Panc1 (cell line): ENCODE measurements at regions not wholly inside any gene's neighbourhood (a gene's known extent, or its start where the extent isn't known, plus 50 kb on each side); places are given as distances from the start of the nearest gene placed in this dataset.
"Not testable (repeated sequence)": the region's sequence is repeated elsewhere in the genome, so short reads cannot be mapped to it uniquely, and the experiment has no call there.

Source experiments
- ATAC-seq: fragments of 200-7000 bp; cut with Tn5 transposase; 2 replicates; pipeline ENCODE4 v1.9.1; 2020; ENCODE audit warnings: mild to moderate bottlenecking, moderate library complexity
- BruUV-seq: library from RNA; stranded (reverse); fragments of 400-500 nt; replicated peaks from 2 replicates; lab custom pipeline; 2021; lab: Mats Ljungman, UMichigan
- CTCF ChIA-PET: fragments of 300-600 bp; sonication (Branson Sonifier 250); formaldehyde crosslinking; loops from one replicate; lab custom pipeline; 2022; ENCODE audit warnings: antibody characterized with exemption; lab: Charles Lee
- POLR2A ChIA-PET: fragments of 300-600 bp; sonication (Branson Sonifier 250); formaldehyde crosslinking; loops from one replicate; lab custom pipeline; 2022; ENCODE audit warnings: antibody characterized with exemption; lab: Charles Lee
- DNase-seq: peaks from one replicate; pipeline ENCODE4 v3.0.0-alpha.2; 2010; ENCODE audit warnings: low read depth, low spot score
- H3K27ac ChIP-seq: 2 replicates; pipeline ENCODE4 v1.5.1; 2011; ENCODE audit warnings: mild to moderate bottlenecking, low read length, inconsistent platforms
- H3K27me3 ChIP-seq: fragments of 200-500 bp; sonication (Bioruptor generic); 2 replicates; pipeline ENCODE4 v1.6.0; 2014; ENCODE audit warnings: low read length, inconsistent platforms; ENCODE audit not compliant: control insufficient read depth, insufficient read depth
- H3K36me3 ChIP-seq: fragments of 200-500 bp; sonication (Bioruptor generic); 2 replicates; pipeline ENCODE4 v1.5.1; 2014; ENCODE audit warnings: inconsistent platforms, mild to moderate bottlenecking, low read length, moderate library complexity; ENCODE audit not compliant: control insufficient read depth, insufficient read depth
- H3K4me1 ChIP-seq: 2 replicates; pipeline ENCODE4 v1.5.1; 2011; ENCODE audit warnings: inconsistent platforms, mild to moderate bottlenecking, low read length, moderate library complexity; ENCODE audit not compliant: control insufficient read depth, insufficient read depth
- H3K4me3 ChIP-seq, 2 experiments: 2 replicates each; pipeline ENCODE4 v1.5.1; 2011 to 2012; ENCODE audit warnings: low read depth in 2 of 2, low read length in 2 of 2, mild to moderate bottlenecking in 2 of 2, inconsistent platforms in 1 of 2, moderate library complexity in 1 of 2
- H3K9me3 ChIP-seq: fragments of 200-500 bp; sonication (Bioruptor generic); 2 replicates; pipeline ENCODE4 v1.5.1; 2014; ENCODE audit warnings: low read depth, mild to moderate bottlenecking, inconsistent platforms, low read length, moderate library complexity; ENCODE audit not compliant: control insufficient read depth, insufficient read depth
- CTCF ChIP-seq: fragments of 450-650 bp; IDR thresholded peaks from 2 replicates; pipeline ENCODE4 v1.5.1; 2017; ENCODE audit warnings: mild to moderate bottlenecking
- POLR2AphosphoS5 ChIP-seq: IDR thresholded peaks from 2 replicates; pipeline ENCODE4 v1.6.1; 2012; ENCODE audit warnings: mild to moderate bottlenecking, low read depth, low read length, moderate library complexity
- REST ChIP-seq, 2 experiments: IDR thresholded peaks; 2 replicates each; pipeline ENCODE4 v1.6.1; 2011 to 2012; ENCODE audit warnings: low read depth in 2 of 2, control low read depth in 1 of 2, low read length in 1 of 2, mild to moderate bottlenecking in 1 of 2, moderate library complexity in 1 of 2; ENCODE audit not compliant: insufficient read depth in 1 of 2
- SIN3A ChIP-seq: IDR thresholded peaks from 2 replicates; pipeline ENCODE4 v1.6.1; 2012; ENCODE audit warnings: low read depth, mild to moderate bottlenecking, low read length, moderate library complexity, borderline replicate concordance; ENCODE audit not compliant: insufficient read depth
- TCF7L2 ChIP-seq: IDR thresholded peaks from 2 replicates; pipeline ENCODE4 v1.6.1; 2011; ENCODE audit warnings: mild to moderate bottlenecking, low read depth, low read length, inconsistent platforms
- in situ Hi-C: cut with HindIII; loops from 2 replicates; pipeline ENCODE4 v1.10.0; 2016; ENCODE audit warnings: low sequenced_read_pairs, low pct_unique_long_range_greater_than_20kb
- intact Hi-C: fragments of 100-400 bp; cut with micrococcal nuclease; formaldehyde crosslinking; loops from one replicate; pipeline ENCODE4 v1.10.0; 2022; ENCODE audit not compliant: unreplicated experiment

DNA sequence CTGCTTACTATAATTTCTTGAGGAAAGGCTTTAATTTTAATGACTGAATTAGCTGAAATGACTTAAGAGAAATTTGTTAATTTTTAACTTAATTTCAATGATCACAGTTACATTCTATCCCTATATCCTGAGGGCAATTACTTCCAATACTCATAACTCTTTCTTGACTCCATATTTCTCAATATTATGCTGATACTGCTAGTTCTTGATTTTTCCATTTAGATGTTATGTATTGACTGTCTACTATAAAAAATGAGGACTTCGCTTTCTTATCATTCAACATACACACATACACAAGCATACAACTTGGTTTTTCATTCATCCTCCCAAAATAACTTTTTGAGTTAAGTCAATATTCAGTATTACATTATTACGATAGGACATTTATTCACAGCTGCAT, 176.2 kb downstream of the PHLDA1 start:
- ATAC-seq (no peak), DNase-seq (no peak)
- POLR2A ChIA-PET: interaction anchor here (0.6 kb wide), 1 partner anchor 7 kb away, joined by 5 read pairs; no protein-coding TSS in a partner anchor
- intact Hi-C loops (no loop called here), in situ Hi-C loops (no loop called here)
- Histone ChIP-seq H3K9me3 (peaks cover 27% of the 10 kb centered on the region; the same call in 1 of the 2 replicates), H3K27me3 (no peaks in the 10 kb centered on the region), H3K27ac (peak overlapping the region; percentile 89), H3K4me1 (peaks cover 3% of the 10 kb centered on the region; the same call in 1 of the 2 replicates), H3K4me3 (no peak overlapping the region), H3K36me3 (no peaks in the 10 kb centered on the region)
- BruUV-seq: no TSS peak
- TF ChIP-seq CTCF: no peak
- TF ChIP-seq SIN3A: no peak
- TF ChIP-seq TCF7L2: no peak
- TF ChIP-seq POLR2AphosphoS5: no peak
- no peak for TF ChIP-seq REST (IDR thresholded peaks at IDR 0.05; ENCODE audit: insufficient read depth in 1 of 2, low read depth in 2 of 2, low read length in 1 of 2)
- CTCF ChIA-PET: no interaction called here

GRCh38 chr12:75854681-75855309, 176.8 kb downstream of the PHLDA1 start:
- Histone ChIP-seq H3K27ac (peak overlapping the region; percentile 89), H3K4me1 (peaks cover 3% of the 10 kb centered on the region; the same call in 1 of the 2 replicates), H3K4me3 (no peak overlapping the region), H3K9me3 (peaks cover 26% of the 10 kb centered on the region; the same call in 1 of the 2 replicates), H3K27me3 (no peaks in the 10 kb centered on the region), H3K36me3 (no peaks in the 10 kb centered on the region)
- TF ChIP-seq TCF7L2 (no peak), SIN3A (no peak), REST (IDR thresholded peaks at IDR 0.05; ENCODE audit: insufficient read depth in 1 of 2, low read depth in 2 of 2, low read length in 1 of 2) (no peak), POLR2AphosphoS5 (no peak), CTCF (no peak)
- in situ Hi-C loops: no loop called here
- POLR2A ChIA-PET: no interaction called here
- BruUV-seq: no TSS peak
- no peak for ATAC-seq
- no peak for DNase-seq
- CTCF ChIA-PET: no interaction called here
- intact Hi-C loops: no loop called here

DNA sequence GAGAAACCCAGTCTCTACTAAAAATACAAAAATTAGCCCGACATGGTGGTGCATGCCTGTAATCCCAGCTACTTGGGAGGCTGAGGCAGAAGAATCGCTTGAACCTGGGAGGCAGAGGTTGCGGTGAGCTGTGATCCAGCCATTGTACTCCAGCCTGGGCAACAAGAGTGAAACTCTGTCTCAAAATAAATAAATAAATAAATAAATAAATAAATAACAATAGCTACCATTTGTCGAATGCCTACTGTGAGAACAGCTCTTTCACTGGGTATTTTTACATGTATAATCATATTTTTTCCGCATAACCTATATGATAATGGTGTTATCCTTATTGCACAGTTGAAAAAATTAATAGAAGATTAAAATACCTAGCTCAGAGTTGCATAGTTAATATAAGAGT, 177.4 kb downstream of the PHLDA1 start:
- H3K27ac ChIP-seq: peak overlapping the region; percentile 92
- in situ Hi-C loops, H3K27me3 ChIP-seq, H3K4me1 ChIP-seq, H3K36me3 ChIP-seq, DNase-seq, H3K4me3 ChIP-seq, CTCF ChIA-PET, BruUV-seq, intact Hi-C loops, ATAC-seq, POLR2A ChIA-PET: not testable (repeated sequence)
- peaks cover 22% of the 10 kb centered on the region; the same call in 1 of the 2 replicates for H3K9me3 ChIP-seq
